Astrocyte of the cerebellum (primary cell): ENCODE measurements at regions not wholly inside any gene's neighbourhood (a gene's known extent, or its start where the extent isn't known, plus 50 kb on each side); places are given as distances from the start of the nearest gene placed in this dataset.

Experiments
- DNase-seq: peaks from one replicate; pipeline ENCODE4 v3.0.0-alpha.2; 2011; ENCODE audit warnings: low read depth
- H3K4me3 ChIP-seq: 2 replicates; pipeline ENCODE4 v1.5.1; 2011; ENCODE audit warnings: mild to moderate bottlenecking, low read depth, low read length, moderate library complexity
- CTCF ChIP-seq: IDR thresholded peaks from 2 replicates; pipeline ENCODE4 v1.5.1; 2012; ENCODE audit warnings: low read length, low read depth, moderate library complexity, mild to moderate bottlenecking; ENCODE audit errors: missing control alignments
- in situ Hi-C: cut with HindIII; loops from 2 replicates; pipeline ENCODE4 v1.10.0; 2017; ENCODE audit warnings: low sequenced_read_pairs

- H3K4me3 ChIP-seq: no peak overlapping the region
- peak; percentile 60 for TF ChIP-seq CTCF
- in situ Hi-C loops: no loop called here
- DNase-seq: no peak
These were observed 435.9 kb downstream of the TSN start for GRCh38 chr2:122191331-122191730.

- in situ Hi-C loops: no loop called here
- H3K4me3 ChIP-seq: no peak overlapping the region
- DNase-seq: no peak
- no peak for TF ChIP-seq CTCF
These were observed 438.2 kb downstream of the TSN start for GRCh38 chr2:122193622-122194021.

DNA sequence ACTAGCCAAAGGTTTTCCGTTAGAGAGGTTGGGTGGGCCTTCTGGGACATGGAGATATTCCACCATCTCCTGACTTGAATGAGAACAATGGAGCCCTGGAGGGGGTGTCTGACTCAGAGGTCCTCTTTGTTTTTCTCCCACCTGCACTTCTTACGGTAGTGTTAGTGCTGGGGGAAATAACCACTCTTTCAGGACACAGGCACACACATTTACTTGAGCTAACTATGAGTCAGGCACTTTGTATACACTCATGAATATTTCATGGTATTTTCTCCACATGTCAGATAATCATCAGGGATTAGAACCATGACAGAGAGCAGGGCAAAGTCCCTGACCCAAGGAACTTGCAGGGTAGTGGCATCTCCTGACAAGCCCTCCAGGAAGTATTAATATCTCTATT lies 439.1 kb downstream of the TSN start:
- no peak for TF ChIP-seq CTCF
- DNase-seq: no peak
- in situ Hi-C loops: no loop called here
- no peak overlapping the region for H3K4me3 ChIP-seq

GRCh38 chr2:122203523-122203922 lies 448.1 kb downstream of the TSN start:
- TF ChIP-seq CTCF: peak; percentile 50
- in situ Hi-C loops: no loop called here
- no peak overlapping the region for H3K4me3 ChIP-seq
- DNase-seq: peak; percentile 93

GRCh38 chr2:122205641-122206040 lies 450.2 kb downstream of the TSN start:
- no peak for TF ChIP-seq CTCF
- H3K4me3 ChIP-seq: no peak overlapping the region
- DNase-seq: peak; percentile 8
- in situ Hi-C loops: no loop called here

DNA sequence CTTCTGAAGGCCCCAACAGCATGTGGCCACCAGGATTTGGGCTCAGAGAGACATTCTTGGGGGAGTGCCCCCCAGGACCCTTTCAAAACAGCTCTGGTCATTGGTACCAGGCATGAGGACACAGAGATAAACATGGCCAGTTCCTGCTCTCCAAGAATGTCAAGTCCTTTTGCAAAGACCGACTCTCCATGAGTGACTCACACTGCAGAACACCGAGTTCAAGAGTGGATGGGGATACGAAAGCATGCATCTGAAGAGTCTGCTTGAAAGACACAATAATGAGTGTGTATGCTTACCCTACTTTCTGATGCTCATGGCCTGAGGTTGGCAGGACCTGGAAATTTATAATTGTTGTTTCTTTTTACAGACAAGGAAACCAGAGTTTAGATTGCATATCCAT lies 450.6 kb downstream of the TSN start:
- no peak for TF ChIP-seq CTCF
- in situ Hi-C loops: no loop called here
- H3K4me3 ChIP-seq: no peak overlapping the region
- no peak for DNase-seq

- TF ChIP-seq CTCF: no peak
- DNase-seq: no peak
- H3K4me3 ChIP-seq: no peak overlapping the region
- in situ Hi-C loops: no loop called here
These were observed 453.9 kb downstream of the TSN start for GRCh38 chr2:122209377-122209776.
